ENCODE measurements at regions not wholly inside any gene's neighbourhood (a gene's known extent, or its start where the extent isn't known, plus 50 kb on each side); places are given as distances from the start of the nearest gene placed in this dataset.

GRCh38 chr9:3699883-3700282, 174.1 kb upstream of the RFX3 start:
- no peak overlapping the region for H3K4me3 ChIP-seq
- no peak overlapping the region for H3K27ac ChIP-seq
- H3K4me1 ChIP-seq (ENCODE audit: low read depth) = no peaks in the 10 kb centered on the region
- H3K27me3 ChIP-seq = no peaks in the 10 kb centered on the region
- TF ChIP-seq, protein P1, sequence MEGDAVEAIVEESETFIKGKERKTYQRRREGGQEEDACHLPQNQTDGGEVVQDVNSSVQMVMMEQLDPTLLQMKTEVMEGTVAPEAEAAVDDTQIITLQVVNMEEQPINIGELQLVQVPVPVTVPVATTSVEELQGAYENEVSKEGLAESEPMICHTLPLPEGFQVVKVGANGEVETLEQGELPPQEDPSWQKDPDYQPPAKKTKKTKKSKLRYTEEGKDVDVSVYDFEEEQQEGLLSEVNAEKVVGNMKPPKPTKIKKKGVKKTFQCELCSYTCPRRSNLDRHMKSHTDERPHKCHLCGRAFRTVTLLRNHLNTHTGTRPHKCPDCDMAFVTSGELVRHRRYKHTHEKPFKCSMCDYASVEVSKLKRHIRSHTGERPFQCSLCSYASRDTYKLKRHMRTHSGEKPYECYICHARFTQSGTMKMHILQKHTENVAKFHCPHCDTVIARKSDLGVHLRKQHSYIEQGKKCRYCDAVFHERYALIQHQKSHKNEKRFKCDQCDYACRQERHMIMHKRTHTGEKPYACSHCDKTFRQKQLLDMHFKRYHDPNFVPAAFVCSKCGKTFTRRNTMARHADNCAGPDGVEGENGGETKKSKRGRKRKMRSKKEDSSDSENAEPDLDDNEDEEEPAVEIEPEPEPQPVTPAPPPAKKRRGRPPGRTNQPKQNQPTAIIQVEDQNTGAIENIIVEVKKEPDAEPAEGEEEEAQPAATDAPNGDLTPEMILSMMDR (IDR thresholded peaks at IDR 0.05; ENCODE audit: low read depth, low read length) = no peak
- DNase-seq (ENCODE audit: low read depth in 1 of 2, low spot score in 1 of 2) = no peak
- H3K9me3 ChIP-seq (ENCODE audit: low read depth) = no peaks in the 10 kb centered on the region
- no peaks in the 10 kb centered on the region for H3K36me3 ChIP-seq

- Histone ChIP-seq H3K4me3 (no peak overlapping the region), H3K4me1 (ENCODE audit: low read depth) (no peaks in the 10 kb centered on the region), H3K36me3 (no peaks in the 10 kb centered on the region), H3K27ac (no peak overlapping the region), H3K27me3 (no peaks in the 10 kb centered on the region), H3K9me3 (ENCODE audit: low read depth) (no peaks in the 10 kb centered on the region)
- DNase-seq (ENCODE audit: low read depth in 1 of 2, low spot score in 1 of 2) = no peak
- TF ChIP-seq, protein P1 (IDR thresholded peaks at IDR 0.05; ENCODE audit: low read depth, low read length) = no peak
Measured at GRCh38 chr9:3698531-3698930, 172.7 kb upstream of the RFX3 start.

- Histone ChIP-seq H3K4me3 (no peak overlapping the region), H3K27ac (no peak overlapping the region)
Measured at GRCh38 chr9:3698076-3698475, 172.3 kb upstream of the RFX3 start.

GRCh38 chr9:3696368-3696767, 170.6 kb upstream of the RFX3 start:
- DNase-seq (ENCODE audit: low read depth in 1 of 2, low spot score in 1 of 2) = no peak
- Histone ChIP-seq H3K4me3 (no peak overlapping the region), H3K4me1 (ENCODE audit: low read depth) (no peaks in the 10 kb centered on the region), H3K27me3 (no peaks in the 10 kb centered on the region), H3K9me3 (ENCODE audit: low read depth) (no peaks in the 10 kb centered on the region), H3K36me3 (no peaks in the 10 kb centered on the region), H3K27ac (no peak overlapping the region)
- TF ChIP-seq, protein P1 (IDR thresholded peaks at IDR 0.05; ENCODE audit: low read depth, low read length) = no peak

More at GRCh38 chr9:3698076-3698475, 172.3 kb upstream of the RFX3 start:
- H3K9me3 ChIP-seq (ENCODE audit: low read depth) = no peaks in the 10 kb centered on the region
- no peaks in the 10 kb centered on the region for H3K4me1 ChIP-seq (ENCODE audit: low read depth)
- TF ChIP-seq, protein P1 (IDR thresholded peaks at IDR 0.05; ENCODE audit: low read depth, low read length) = no peak
- H3K36me3 ChIP-seq = no peaks in the 10 kb centered on the region
- H3K27me3 ChIP-seq = no peaks in the 10 kb centered on the region
- peak in 1 of 2 donors; percentile 4 for DNase-seq (ENCODE audit: low read depth in 1 of 2, low spot score in 1 of 2)

- TF ChIP-seq, protein P1 (IDR thresholded peaks at IDR 0.05; ENCODE audit: low read depth, low read length) = no peak
- Histone ChIP-seq H3K4me1 (ENCODE audit: low read depth) (no peaks in the 10 kb centered on the region), H3K9me3 (ENCODE audit: low read depth) (no peaks in the 10 kb centered on the region), H3K27me3 (no peaks in the 10 kb centered on the region), H3K27ac (no peak overlapping the region), H3K4me3 (no peak overlapping the region), H3K36me3 (no peaks in the 10 kb centered on the region)
- no peak for DNase-seq (ENCODE audit: low read depth in 1 of 2, low spot score in 1 of 2)
Measured at GRCh38 chr9:3692606-3693005, 166.8 kb upstream of the RFX3 start.

DNA sequence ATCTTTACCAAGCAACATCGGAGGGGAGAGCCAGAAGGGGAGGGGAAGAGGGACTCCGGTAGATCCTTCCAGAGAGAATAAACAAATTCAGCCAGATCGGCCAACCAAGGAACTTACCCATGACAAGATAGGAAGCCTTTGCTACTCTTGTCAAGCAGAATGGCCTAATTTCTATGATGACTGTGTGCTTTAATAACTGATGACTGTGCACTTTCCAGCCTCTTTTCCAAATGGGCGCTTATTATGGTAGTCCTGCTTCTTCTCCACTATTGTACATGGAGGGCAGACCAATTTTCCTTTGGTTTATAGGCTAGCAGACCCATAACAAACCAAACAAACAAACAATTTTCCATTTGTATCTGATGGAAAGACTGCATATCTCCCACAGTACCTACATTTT, 163.8 kb upstream of the RFX3 start:
- Histone ChIP-seq H3K27me3 (no peaks in the 10 kb centered on the region), H3K36me3 (no peaks in the 10 kb centered on the region), H3K9me3 (ENCODE audit: low read depth) (no peaks in the 10 kb centered on the region), H3K4me1 (ENCODE audit: low read depth) (no peaks in the 10 kb centered on the region), H3K27ac (no peak overlapping the region), H3K4me3 (no peak overlapping the region)
- DNase-seq (ENCODE audit: low read depth in 1 of 2, low spot score in 1 of 2) = no peak
- TF ChIP-seq, protein P1 (IDR thresholded peaks at IDR 0.05; ENCODE audit: low read depth, low read length) = no peak

Data from cardiac muscle cell (in vitro differentiated cells and primary cell).